SIG-M5 treated with dmso at 0.1 percent for 504 hours (cell line): ENCODE measurements at regions not wholly inside any gene's neighbourhood (a gene's known extent, or its start where the extent isn't known, plus 50 kb on each side); places are given as distances from the start of the nearest gene placed in this dataset.
"Not testable (repeated sequence)": the region's sequence is repeated elsewhere in the genome, so short reads cannot be mapped to it uniquely, and the experiment has no call there.

ENCODE experiments used
- DNase-seq: peaks from one replicate; lab custom pipeline; 2025; ENCODE audit not compliant: unreplicated experiment; lab: John Stamatoyannopoulos, UW

- no peak for DNase-seq
Measured at GRCh38 chr5:116733991-116734975, 159.7 kb upstream of the SEMA6A start.

- DNase-seq, result no peak
Measured at GRCh38 chr5:116732591-116732990, 158.0 kb upstream of the SEMA6A start.

GRCh38 chr5:116731432-116731831 lies 156.8 kb upstream of the SEMA6A start:
- no peak for DNase-seq

GRCh38 chr5:116730706-116731105 lies 156.1 kb upstream of the SEMA6A start:
- no peak for DNase-seq

- no peak for DNase-seq
Measured at GRCh38 chr5:116730185-116730584, 155.6 kb upstream of the SEMA6A start.

- no peak for DNase-seq
Measured at GRCh38 chr5:116727248-116727647, 152.6 kb upstream of the SEMA6A start.

GRCh38 chr5:116726180-116726579 lies 151.6 kb upstream of the SEMA6A start:
- DNase-seq, result not testable (repeated sequence)

GRCh38 chr5:116724971-116725370 lies 150.3 kb upstream of the SEMA6A start:
- no peak for DNase-seq

GRCh38 chr5:116722651-116723050 lies 148.0 kb upstream of the SEMA6A start:
- DNase-seq, result no peak

GRCh38 chr5:116719106-116719505 lies 144.5 kb upstream of the SEMA6A start:
- no peak for DNase-seq

GRCh38 chr5:116718317-116718716 lies 143.7 kb upstream of the SEMA6A start:
- DNase-seq, result no peak

- no peak for DNase-seq
Measured at GRCh38 chr5:116709082-116709481, 134.5 kb upstream of the SEMA6A start.

- not testable (repeated sequence) for DNase-seq
Measured at GRCh38 chr5:116705121-116705519, 130.5 kb upstream of the SEMA6A start.

- no peak for DNase-seq
Measured at GRCh38 chr5:116703941-116704340, 129.3 kb upstream of the SEMA6A start.

- no peak for DNase-seq
Measured at GRCh38 chr5:116703328-116703727, 128.7 kb upstream of the SEMA6A start.

- DNase-seq, result no peak
Measured at GRCh38 chr5:116702776-116703175, 128.2 kb upstream of the SEMA6A start.

- no peak for DNase-seq
Measured at GRCh38 chr5:116699332-116699731, 124.7 kb upstream of the SEMA6A start.

GRCh38 chr5:116696366-116696765 lies 121.7 kb upstream of the SEMA6A start:
- no peak for DNase-seq

- DNase-seq, result no peak
Measured at GRCh38 chr5:116695681-116696080, 121.1 kb upstream of the SEMA6A start.

- no peak for DNase-seq
Measured at GRCh38 chr5:116686438-116686837, 111.8 kb upstream of the SEMA6A start.

- no peak for DNase-seq
Measured at GRCh38 chr5:116685931-116686330, 111.3 kb upstream of the SEMA6A start.

GRCh38 chr5:116685069-116685468 lies 110.4 kb upstream of the SEMA6A start:
- DNase-seq, result no peak
